ENCODE measurements at regions not wholly inside any gene's neighbourhood (a gene's known extent, or its start where the extent isn't known, plus 50 kb on each side); places are given as distances from the start of the nearest gene placed in this dataset.

GRCh38 chr14:87187786-87188185, 805.2 kb downstream of the GALC start:
- no peak for TF ChIP-seq CTCF (IDR thresholded peaks at IDR 0.05)
- TF ChIP-seq SIN3A (IDR thresholded peaks at IDR 0.05; ENCODE audit: borderline replicate concordance, insufficient read depth, low read depth, low read length) = no peak

All from Panc1 (cell line).